ENCODE measurements at regions not wholly inside any gene's neighbourhood (a gene's known extent, or its start where the extent isn't known, plus 50 kb on each side); places are given as distances from the start of the nearest gene placed in this dataset.

DNA sequence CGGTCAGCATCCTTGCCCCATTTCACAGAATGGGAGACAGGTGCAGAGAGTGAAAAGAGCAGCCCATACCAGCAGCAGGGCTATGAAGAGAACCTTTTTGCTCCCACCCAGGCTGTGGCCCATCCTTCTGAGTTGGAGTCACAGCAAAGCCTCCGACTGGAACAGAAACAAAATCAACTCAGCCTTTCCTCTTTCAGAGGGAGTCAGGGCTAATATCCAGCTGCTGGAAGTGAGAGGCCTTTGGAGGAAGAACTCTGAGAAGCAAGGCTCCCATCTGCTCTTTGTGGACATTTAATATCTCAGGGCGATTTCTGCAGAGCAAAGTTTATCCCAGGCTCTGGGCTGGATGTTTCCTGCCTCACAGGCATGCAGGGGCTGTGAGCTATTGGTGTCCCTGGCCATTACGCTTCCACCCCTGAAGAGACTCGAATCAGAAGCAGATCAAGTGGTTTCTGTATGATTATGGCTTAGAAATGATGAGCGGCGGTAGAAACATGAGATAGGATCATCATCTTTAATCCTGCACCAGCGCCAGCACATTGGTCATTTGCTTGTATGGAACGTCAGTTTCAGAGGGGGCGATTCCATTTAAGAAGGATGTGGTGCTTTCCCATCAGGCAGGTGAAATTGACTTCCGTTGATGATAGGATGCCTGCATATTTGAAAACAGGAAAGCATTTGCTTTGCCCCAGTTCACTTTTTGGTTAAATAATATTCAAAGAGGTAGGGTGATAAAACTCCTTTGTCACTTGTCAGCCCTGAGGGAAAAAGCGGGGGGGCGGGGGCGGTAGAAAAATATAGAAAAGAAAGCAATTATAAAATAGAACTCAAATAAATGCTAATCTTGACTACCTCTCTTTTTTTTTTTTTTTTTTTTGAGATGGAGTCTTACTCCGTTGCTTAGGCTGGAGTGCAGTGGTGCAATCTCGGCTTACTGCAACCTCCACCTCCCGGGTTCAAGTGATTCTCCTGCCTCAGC, 152.4 kb downstream of the LRRC30 start:
- no peak for TF ChIP-seq SP1 (CRISPR knock-in tag; conservative IDR thresholded peaks at IDR 0.05)
- TF ChIP-seq, protein P1, sequence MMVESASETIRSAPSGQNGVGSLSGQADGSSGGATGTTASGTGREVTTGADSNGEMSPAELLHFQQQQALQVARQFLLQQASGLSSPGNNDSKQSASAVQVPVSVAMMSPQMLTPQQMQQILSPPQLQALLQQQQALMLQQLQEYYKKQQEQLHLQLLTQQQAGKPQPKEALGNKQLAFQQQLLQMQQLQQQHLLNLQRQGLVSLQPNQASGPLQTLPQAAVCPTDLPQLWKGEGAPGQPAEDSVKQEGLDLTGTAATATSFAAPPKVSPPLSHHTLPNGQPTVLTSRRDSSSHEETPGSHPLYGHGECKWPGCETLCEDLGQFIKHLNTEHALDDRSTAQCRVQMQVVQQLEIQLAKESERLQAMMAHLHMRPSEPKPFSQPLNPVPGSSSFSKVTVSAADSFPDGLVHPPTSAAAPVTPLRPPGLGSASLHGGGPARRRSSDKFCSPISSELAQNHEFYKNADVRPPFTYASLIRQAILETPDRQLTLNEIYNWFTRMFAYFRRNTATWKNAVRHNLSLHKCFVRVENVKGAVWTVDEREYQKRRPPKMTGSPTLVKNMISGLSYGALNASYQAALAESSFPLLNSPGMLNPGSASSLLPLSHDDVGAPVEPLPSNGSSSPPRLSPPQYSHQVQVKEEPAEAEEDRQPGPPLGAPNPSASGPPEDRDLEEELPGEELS (CRISPR knock-in tag; IDR thresholded peaks at IDR 0.05) = no peak
- no peak for TF ChIP-seq NFE2L1 (CRISPR knock-in tag; IDR thresholded peaks at IDR 0.05)
- TF ChIP-seq TCF7 (CRISPR knock-in tag; IDR thresholded peaks at IDR 0.05; ENCODE audit: low read depth) = no peak
- no peak for TF ChIP-seq GABPB1 (CRISPR knock-in tag; IDR thresholded peaks at IDR 0.05)
- TF ChIP-seq, protein P2, sequence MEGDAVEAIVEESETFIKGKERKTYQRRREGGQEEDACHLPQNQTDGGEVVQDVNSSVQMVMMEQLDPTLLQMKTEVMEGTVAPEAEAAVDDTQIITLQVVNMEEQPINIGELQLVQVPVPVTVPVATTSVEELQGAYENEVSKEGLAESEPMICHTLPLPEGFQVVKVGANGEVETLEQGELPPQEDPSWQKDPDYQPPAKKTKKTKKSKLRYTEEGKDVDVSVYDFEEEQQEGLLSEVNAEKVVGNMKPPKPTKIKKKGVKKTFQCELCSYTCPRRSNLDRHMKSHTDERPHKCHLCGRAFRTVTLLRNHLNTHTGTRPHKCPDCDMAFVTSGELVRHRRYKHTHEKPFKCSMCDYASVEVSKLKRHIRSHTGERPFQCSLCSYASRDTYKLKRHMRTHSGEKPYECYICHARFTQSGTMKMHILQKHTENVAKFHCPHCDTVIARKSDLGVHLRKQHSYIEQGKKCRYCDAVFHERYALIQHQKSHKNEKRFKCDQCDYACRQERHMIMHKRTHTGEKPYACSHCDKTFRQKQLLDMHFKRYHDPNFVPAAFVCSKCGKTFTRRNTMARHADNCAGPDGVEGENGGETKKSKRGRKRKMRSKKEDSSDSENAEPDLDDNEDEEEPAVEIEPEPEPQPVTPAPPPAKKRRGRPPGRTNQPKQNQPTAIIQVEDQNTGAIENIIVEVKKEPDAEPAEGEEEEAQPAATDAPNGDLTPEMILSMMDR (IDR thresholded peaks at IDR 0.05) = no peak
- TF ChIP-seq, protein P3, sequence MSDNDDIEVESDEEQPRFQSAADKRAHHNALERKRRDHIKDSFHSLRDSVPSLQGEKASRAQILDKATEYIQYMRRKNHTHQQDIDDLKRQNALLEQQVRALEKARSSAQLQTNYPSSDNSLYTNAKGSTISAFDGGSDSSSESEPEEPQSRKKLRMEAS (CRISPR knock-in tag; IDR thresholded peaks at IDR 0.05) = no peak
- no peak for TF ChIP-seq ZNF396 (CRISPR knock-in tag; IDR thresholded peaks at IDR 0.05; ENCODE audit: borderline replicate concordance)
- TF ChIP-seq ZNF138 (CRISPR knock-in tag; conservative IDR thresholded peaks at IDR 0.05) = no peak
- TF ChIP-seq, protein P4, sequence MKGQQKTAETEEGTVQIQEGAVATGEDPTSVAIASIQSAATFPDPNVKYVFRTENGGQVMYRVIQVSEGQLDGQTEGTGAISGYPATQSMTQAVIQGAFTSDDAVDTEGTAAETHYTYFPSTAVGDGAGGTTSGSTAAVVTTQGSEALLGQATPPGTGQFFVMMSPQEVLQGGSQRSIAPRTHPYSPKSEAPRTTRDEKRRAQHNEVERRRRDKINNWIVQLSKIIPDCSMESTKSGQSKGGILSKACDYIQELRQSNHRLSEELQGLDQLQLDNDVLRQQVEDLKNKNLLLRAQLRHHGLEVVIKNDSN (CRISPR knock-in tag; IDR thresholded peaks at IDR 0.05) = no peak
- TF ChIP-seq, protein P5, sequence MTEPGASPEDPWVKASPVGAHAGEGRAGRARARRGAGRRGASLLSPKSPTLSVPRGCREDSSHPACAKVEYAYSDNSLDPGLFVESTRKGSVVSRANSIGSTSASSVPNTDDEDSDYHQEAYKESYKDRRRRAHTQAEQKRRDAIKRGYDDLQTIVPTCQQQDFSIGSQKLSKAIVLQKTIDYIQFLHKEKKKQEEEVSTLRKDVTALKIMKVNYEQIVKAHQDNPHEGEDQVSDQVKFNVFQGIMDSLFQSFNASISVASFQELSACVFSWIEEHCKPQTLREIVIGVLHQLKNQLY (CRISPR knock-in tag; IDR thresholded peaks at IDR 0.05) = no peak
- no peak for TF ChIP-seq EMX1 (CRISPR knock-in tag; IDR thresholded peaks at IDR 0.05)
- TF ChIP-seq IRF2 (CRISPR knock-in tag; IDR thresholded peaks at IDR 0.05; ENCODE audit: borderline replicate concordance, low read depth) = no peak
- TF ChIP-seq ESRRA (CRISPR knock-in tag; IDR thresholded peaks at IDR 0.05; ENCODE audit: borderline replicate concordance) = no peak
